K562 (cell line): ENCODE measurements at regions not wholly inside any gene's neighbourhood (a gene's known extent, or its start where the extent isn't known, plus 50 kb on each side); places are given as distances from the start of the nearest gene placed in this dataset.

Experiments used
- ATAC-seq: fragments of 200-7000 bp; cut with Tn5 transposase; 3 replicates; pipeline ENCODE4 v1.9.1; 2020; ENCODE audit warnings: moderate library complexity
- BruUV-seq: library from RNA; stranded (reverse); fragments of 400-500 nt; replicated peaks from 2 replicates; lab custom pipeline; 2021; lab: Mats Ljungman, UMichigan
- CTCF ChIA-PET: fragments of 300-600 bp; formaldehyde crosslinking; extraction: SDS; loops from one replicate; lab custom pipeline; 2021; ENCODE audit warnings: low intra/inter-chr PET ratio; lab: Yijun Ruan, JAX
- POLR2A ChIA-PET: fragments of 300-600, 350-650 bp; sonication (Branson Sonifier 250); formaldehyde crosslinking; extraction: SDS; loops from one replicate; lab custom pipeline; 2021; ENCODE audit warnings: antibody characterized with exemption, inconsistent platforms; lab: Yijun Ruan, JAX
- DNase-seq, 4 experiments: peaks; one replicate each; pipeline versions ENCODE4 v3.0.0 to v3.0.0-alpha.2; 2011 to 2018; ENCODE audit warnings: low spot score in 3 of 4, mixed read lengths in 3 of 4; ENCODE audit errors: extremely low read depth in 1 of 4
- FAIRE-seq: peaks from 2 replicates; lab custom pipeline; 2011; peaks lifted over from hg19 to GRCh38; lab: Jason Lieb, UNC
- H2AFZ ChIP-seq: 2 replicates; pipeline ENCODE4 v1.6.0; 2011; ENCODE audit warnings: low read depth, low read length, control low read depth, inconsistent platforms
- H3K27ac ChIP-seq: fragments of 200-600 bp; 3 replicates; pipeline ENCODE4 v1.8.0; 2011; ENCODE audit warnings: low read depth, mild to moderate bottlenecking, control low read depth, inconsistent platforms, low read length, moderate library complexity, mixed read lengths; ENCODE audit errors: extremely low read depth
- H3K27me3 ChIP-seq, 2 experiments: fragments of 300-600 bp in 1 of 2; 2 replicates in 1 of 2; 3 replicates in 1 of 2; pipeline versions ENCODE4 v1.6.0 to v1.8.0; 2011; ENCODE audit warnings: inconsistent platforms in 2 of 2, low read length in 2 of 2, mild to moderate bottlenecking in 1 of 2, mixed read lengths in 1 of 2, moderate library complexity in 1 of 2; ENCODE audit not compliant: control insufficient read depth in 2 of 2, insufficient read depth in 2 of 2
- H3K36me3 ChIP-seq: fragments of 300-600 bp; 3 replicates; pipeline ENCODE4 v1.8.0; 2011; ENCODE audit warnings: mild to moderate bottlenecking, low read length, inconsistent platforms; ENCODE audit not compliant: control insufficient read depth, insufficient read depth
- H3K4me1 ChIP-seq, 2 experiments: fragments of 200-600 bp in 1 of 2; replicated peaks in 1 of 2; 2 replicates in 1 of 2; 3 replicates in 1 of 2; pipeline versions ENCODE4 v1.5.1 to v1.8.0; 2011; ENCODE audit warnings: inconsistent platforms in 2 of 2, low read length in 2 of 2, mild to moderate bottlenecking in 1 of 2, mixed read lengths in 1 of 2, moderate library complexity in 1 of 2; ENCODE audit not compliant: control insufficient read depth in 2 of 2, insufficient read depth in 2 of 2
- H3K4me2 ChIP-seq: 2 replicates; pipeline ENCODE4 v1.6.1; 2011; ENCODE audit warnings: low read length, control low read depth, inconsistent platforms, mixed read lengths; ENCODE audit not compliant: insufficient read depth
- H3K4me3 ChIP-seq: fragments of 200-600 bp; sonication (generic), shearing (Covaris generic); 2 replicates; pipeline ENCODE4 v1.5.1; 2016; ENCODE audit warnings: control low read depth, inconsistent platforms
- H3K79me2 ChIP-seq: fragments of 200-600 bp; 3 replicates; pipeline ENCODE4 v1.8.0; 2011; ENCODE audit warnings: low read length, inconsistent platforms; ENCODE audit not compliant: control insufficient read depth, insufficient read depth
- H3K9ac ChIP-seq, 2 experiments: 2 replicates each; pipeline versions ENCODE4 v1.6.0 to v1.6.1; 2011; ENCODE audit warnings: low read depth in 2 of 2, low read length in 2 of 2, control low read depth in 1 of 2, inconsistent platforms in 1 of 2, mild to moderate bottlenecking in 1 of 2, mixed read lengths in 1 of 2; ENCODE audit not compliant: insufficient read depth in 1 of 2
- H3K9me1 ChIP-seq: one replicate; pipeline ENCODE4 v1.6.0; 2011; ENCODE audit warnings: inconsistent platforms, mild to moderate bottlenecking, low read length, moderate library complexity; ENCODE audit not compliant: control insufficient read depth, insufficient read depth
- H3K9me3 ChIP-seq: replicated peaks from 2 replicates; pipeline ENCODE4 v1.5.1; 2011; ENCODE audit warnings: low read depth, low read length, inconsistent platforms; ENCODE audit not compliant: control insufficient read depth, insufficient read depth
- H4K20me1 ChIP-seq: replicated peaks from 2 replicates; pipeline ENCODE4 v1.6.1; 2011; ENCODE audit warnings: low read length, inconsistent platforms, mixed read lengths; ENCODE audit not compliant: control insufficient read depth, insufficient read depth
- ARHGAP35 ChIP-seq: fragments of 450-650 bp; IDR thresholded peaks from 2 replicates; pipeline ENCODE4 v1.6.1; 2018; ENCODE audit not compliant: partially characterized antibody
- ERF ChIP-seq: fragments of 450-650 bp; formaldehyde crosslinking; IDR thresholded peaks from 2 replicates; pipeline ENCODE4 v1.4.0; 2020; ENCODE audit warnings: mild to moderate bottlenecking, mixed read lengths
- FIP1L1 ChIP-seq: fragments of 200-400 bp; formaldehyde crosslinking; IDR thresholded peaks from 2 replicates; pipeline ENCODE4 v1.6.1; 2018; ENCODE audit warnings: mild to moderate bottlenecking, low read depth, low read length; ENCODE audit not compliant: poor library complexity, severe bottlenecking
- HEY1 ChIP-seq: fragments of 250-450 bp; sonication (Bioruptor Pico); IDR thresholded peaks from 2 replicates; pipeline ENCODE4 v1.5.0; 2020; ENCODE audit warnings: mild to moderate bottlenecking, moderate library complexity, borderline replicate concordance
- KAT2B ChIP-seq: IDR thresholded peaks from one replicate; pipeline ENCODE4 v1.6.1; 2012; ENCODE audit warnings: low read depth, mild to moderate bottlenecking, control low read depth, inconsistent platforms, low read length, moderate library complexity
- PTRF ChIP-seq: fragments of 450-650 bp; IDR thresholded peaks from 2 replicates; pipeline ENCODE4 v1.6.1; 2016; ENCODE audit warnings: mild to moderate bottlenecking, missing genetic modification characterization, missing compliant biosample characterization
- RBM17 ChIP-seq: fragments of 200-400 bp; formaldehyde crosslinking; IDR thresholded peaks from 2 replicates; pipeline ENCODE4 v1.6.1; 2017; ENCODE audit warnings: low read depth, mild to moderate bottlenecking, low read length, borderline replicate concordance
- SIRT6 ChIP-seq: IDR thresholded peaks from one replicate; pipeline ENCODE4 v1.6.1; 2012; ENCODE audit warnings: low read depth, mild to moderate bottlenecking, control low read depth, inconsistent platforms, low read length, moderate library complexity
- TEAD1 ChIP-seq, 2 experiments: fragments of 450-650 bp in 1 of 2; sonication (generic) in 1 of 2; formaldehyde crosslinking; IDR thresholded peaks; 2 replicates each; pipeline versions ENCODE4 v1.4.0 to v1.8.0; 2020 to 2022; ENCODE audit warnings: mild to moderate bottlenecking in 2 of 2, missing genetic modification reagents in 1 of 2
- THRB ChIP-seq: fragments of 450-650 bp; formaldehyde crosslinking; conservative IDR thresholded peaks from 2 replicates; pipeline ENCODE4 v1.4.0; 2022; ENCODE audit warnings: mild to moderate bottlenecking, missing genetic modification characterization
- U2AF1 ChIP-seq: fragments of 200-400 bp; formaldehyde crosslinking; optimal IDR thresholded peaks from 2 replicates; pipeline ENCODE3; 2017; ENCODE audit warnings: mild to moderate bottlenecking, low read depth, low read length, moderate library complexity
- ZBTB34 ChIP-seq: fragments of 250-450 bp; sonication (Bioruptor Pico); IDR thresholded peaks from 2 replicates; pipeline ENCODE4 v1.8.0; 2021; ENCODE audit warnings: mild to moderate bottlenecking, moderate library complexity
- ZNF224 ChIP-seq: sonication (generic); formaldehyde crosslinking; IDR thresholded peaks from 2 replicates; pipeline ENCODE4 v1.8.0; 2022; ENCODE audit warnings: mild to moderate bottlenecking, missing genetic modification reagents
- ZNF384 ChIP-seq: IDR thresholded peaks from 2 replicates; pipeline ENCODE4 v1.6.1; 2012; ENCODE audit warnings: low read depth, low read length, improper control_type of control experiment
- ZNF586 ChIP-seq: fragments of 450-650 bp; formaldehyde crosslinking; conservative IDR thresholded peaks from 2 replicates; pipeline ENCODE4 v1.4.0; 2020; ENCODE audit warnings: mild to moderate bottlenecking, moderate library complexity
- WGBS: fragments of 100-300 bp; shearing (Covaris generic); methylation state at CpG from one replicate; pipeline ENCODE4 v1.1.6; 2016; ENCODE audit warnings: low coverage, mixed read lengths; ENCODE audit not compliant: insufficient coverage; ENCODE audit errors: missing lambda C conversion rate; 5-methylcytosine and 5-hydroxymethylcytosine counted together
- in situ Hi-C: fragments of 300-500 bp; cut with MboI; formaldehyde crosslinking; loops from 4 replicates; pipeline ENCODE4 v1.15.0; 2018; ENCODE audit warnings: inconsistent platforms, mixed read lengths
- intact Hi-C: fragments of 100-400 bp; cut with micrococcal nuclease; formaldehyde crosslinking; loops from 2 replicates; pipeline ENCODE4 v1.14.2; 2022
- TF ChIP-seq, protein P1 (sequence below): fragments of 450-650 bp; IDR thresholded peaks from 2 replicates; pipeline ENCODE4 v1.6.1; 2016; ENCODE audit warnings: missing biosample characterization, missing genetic modification characterization
- TF ChIP-seq, protein P2 (sequence below): sonication (generic); formaldehyde crosslinking; IDR thresholded peaks from 2 replicates; pipeline ENCODE4 v1.8.1; 2023; ENCODE audit warnings: mild to moderate bottlenecking, missing genetic modification reagents

GRCh38 chr10:88209837-88210561 lies 346.6 kb downstream of the PTEN start:
- no peaks in the 10 kb centered on the region for H3K79me2 ChIP-seq
- no peaks in the 10 kb centered on the region for H3K36me3 ChIP-seq
- H2AFZ ChIP-seq: no peak overlapping the region
- no peak overlapping the region for H3K9ac ChIP-seq
- FAIRE-seq (no peak), ATAC-seq (no peak), DNase-seq (no peak)
- H4K20me1 ChIP-seq: no peaks in the 10 kb centered on the region
- H3K27me3 ChIP-seq: no peaks in the 10 kb centered on the region
- no TSS peak for BruUV-seq
- no peaks in the 10 kb centered on the region for H3K9me1 ChIP-seq
- no peak overlapping the region for H3K27ac ChIP-seq
- H3K4me1 ChIP-seq: no peaks in the 10 kb centered on the region
- in situ Hi-C loops: no loop called here
- intact Hi-C loops: no loop called here
- 0% methylated on average over 5 of the region's 5 CpGs for WGBS
- H3K4me3 ChIP-seq: no peak overlapping the region
- no peaks in the 10 kb centered on the region for H3K9me3 ChIP-seq
- ChIA-PET CTCF (no interaction called here), POLR2A (no interaction called here)
- no peak overlapping the region for H3K4me2 ChIP-seq
- TF ChIP-seq, protein P1, sequence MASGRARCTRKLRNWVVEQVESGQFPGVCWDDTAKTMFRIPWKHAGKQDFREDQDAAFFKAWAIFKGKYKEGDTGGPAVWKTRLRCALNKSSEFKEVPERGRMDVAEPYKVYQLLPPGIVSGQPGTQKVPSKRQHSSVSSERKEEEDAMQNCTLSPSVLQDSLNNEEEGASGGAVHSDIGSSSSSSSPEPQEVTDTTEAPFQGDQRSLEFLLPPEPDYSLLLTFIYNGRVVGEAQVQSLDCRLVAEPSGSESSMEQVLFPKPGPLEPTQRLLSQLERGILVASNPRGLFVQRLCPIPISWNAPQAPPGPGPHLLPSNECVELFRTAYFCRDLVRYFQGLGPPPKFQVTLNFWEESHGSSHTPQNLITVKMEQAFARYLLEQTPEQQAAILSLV (tag): no peak
- no peak for TF ChIP-seq SIRT6
- no peak for TF ChIP-seq U2AF1
- no peak for TF ChIP-seq FIP1L1
- no peak for TF ChIP-seq ERF (CRISPR knock-in tag)
- no peak for TF ChIP-seq PTRF (tag)
- TF ChIP-seq ZNF586 (CRISPR knock-in tag): no peak
- TF ChIP-seq ZNF224 (CRISPR knock-in tag): no peak
- no peak for TF ChIP-seq HEY1 (CRISPR knock-in tag)
- no peak for TF ChIP-seq ARHGAP35
- TF ChIP-seq ZBTB34: no peak
- no peak for TF ChIP-seq TEAD1 (CRISPR knock-in tag; IDR thresholded peaks at IDR 0.05)
- TF ChIP-seq, protein P2, sequence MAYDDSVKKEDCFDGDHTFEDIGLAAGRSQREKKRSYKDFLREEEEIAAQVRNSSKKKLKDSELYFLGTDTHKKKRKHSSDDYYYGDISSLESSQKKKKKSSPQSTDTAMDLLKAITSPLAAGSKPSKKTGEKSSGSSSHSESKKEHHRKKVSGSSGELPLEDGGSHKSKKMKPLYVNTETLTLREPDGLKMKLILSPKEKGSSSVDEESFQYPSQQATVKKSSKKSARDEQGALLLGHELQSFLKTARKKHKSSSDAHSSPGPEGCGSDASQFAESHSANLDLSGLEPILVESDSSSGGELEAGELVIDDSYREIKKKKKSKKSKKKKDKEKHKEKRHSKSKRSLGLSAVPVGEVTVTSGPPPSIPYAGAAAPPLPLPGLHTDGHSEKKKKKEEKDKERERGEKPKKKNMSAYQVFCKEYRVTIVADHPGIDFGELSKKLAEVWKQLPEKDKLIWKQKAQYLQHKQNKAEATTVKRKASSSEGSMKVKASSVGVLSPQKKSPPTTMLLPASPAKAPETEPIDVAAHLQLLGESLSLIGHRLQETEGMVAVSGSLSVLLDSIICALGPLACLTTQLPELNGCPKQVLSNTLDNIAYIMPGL (CRISPR knock-in tag): no peak
- TF ChIP-seq RBM17: no peak
- no peak for TF ChIP-seq KAT2B
- no peak for TF ChIP-seq THRB (CRISPR knock-in tag)
- no peak for TF ChIP-seq ZNF384
